PC-3 (cell line): ENCODE measurements at regions not wholly inside any gene's neighbourhood (a gene's known extent, or its start where the extent isn't known, plus 50 kb on each side); places are given as distances from the start of the nearest gene placed in this dataset.

Experiments used
- ATAC-seq: fragments of 200-7000 bp; cut with Tn5 transposase; 2 replicates; pipeline ENCODE4 v1.9.1; 2020; ENCODE audit warnings: mild to moderate bottlenecking, moderate library complexity
- BruUV-seq: library from RNA; stranded (reverse); fragments of 400-500 nt; replicated peaks from 2 replicates; lab custom pipeline; 2021; lab: Mats Ljungman, UMichigan
- CTCF ChIA-PET: fragments of 300-600 bp; sonication (Branson Sonifier 250); formaldehyde crosslinking; loops from one replicate; lab custom pipeline; 2022; ENCODE audit warnings: antibody characterized with exemption; lab: Charles Lee
- POLR2A ChIA-PET: fragments of 300-600 bp; sonication (Branson Sonifier 250); formaldehyde crosslinking; loops from one replicate; lab custom pipeline; 2022; ENCODE audit warnings: antibody characterized with exemption; ENCODE audit not compliant: unreplicated experiment; lab: Charles Lee
- DNase-seq: peaks from one replicate; pipeline ENCODE4 v3.0.0-alpha.2; 2015
- H2AFZ ChIP-seq: fragments of 300-600 bp; sonication (generic); 2 replicates; pipeline ENCODE4 v1.6.0; 2016; ENCODE audit warnings: antibody characterized with exemption, low read length
- H3F3A ChIP-seq: fragments of 300-600 bp; sonication (generic); one replicate; pipeline ENCODE4 v1.6.0; 2017; ENCODE audit warnings: antibody characterized with exemption, low read length, control low read depth, mild to moderate bottlenecking; ENCODE audit not compliant: unreplicated experiment
- H3K27ac ChIP-seq: fragments of 300-600 bp; sonication (generic); 2 replicates; pipeline ENCODE4 v1.5.1; 2016; ENCODE audit warnings: mild to moderate bottlenecking, low read length
- H3K27me3 ChIP-seq: fragments of 300-600 bp; sonication (generic); 2 replicates; pipeline ENCODE4 v1.6.1; 2016; ENCODE audit warnings: low read length, mixed read lengths
- H3K36me3 ChIP-seq: fragments of 300-600 bp; sonication (generic); 2 replicates; pipeline ENCODE4 v1.6.1; 2016; ENCODE audit warnings: low read depth, mixed run types, low read length, mixed read lengths
- H3K4me1 ChIP-seq: fragments of 300-600 bp; sonication (generic); 2 replicates; pipeline ENCODE4 v1.5.1; 2016; ENCODE audit warnings: low read length; ENCODE audit not compliant: insufficient read depth
- H3K4me2 ChIP-seq: fragments of 300-600 bp; sonication (generic); 2 replicates; pipeline ENCODE4 v1.6.0; 2016; ENCODE audit warnings: low read length
- H3K4me3 ChIP-seq: fragments of 300-600 bp; sonication (generic); 2 replicates; pipeline ENCODE4 v1.5.1; 2016; ENCODE audit warnings: mild to moderate bottlenecking, low read length, mixed read lengths
- H3K79me2 ChIP-seq: fragments of 300-600 bp; sonication (generic); 2 replicates; pipeline ENCODE4 v1.6.1; 2017; ENCODE audit warnings: low read length, mixed read lengths
- H3K9ac ChIP-seq: fragments of 300-600 bp; sonication (generic); 2 replicates; pipeline ENCODE4 v1.6.0; 2016; ENCODE audit warnings: mild to moderate bottlenecking, low read length
- H3K9me2 ChIP-seq: fragments of 300-600 bp; sonication (generic); replicated peaks from 2 replicates; pipeline ENCODE4 v1.6.1; 2016; ENCODE audit warnings: mixed run types, low read length, mixed read lengths
- H3K9me3 ChIP-seq: fragments of 300-600 bp; sonication (generic); 2 replicates; pipeline ENCODE4 v1.6.1; 2016; ENCODE audit warnings: low read length, mixed read lengths
- H4K20me1 ChIP-seq: fragments of 300-600 bp; sonication (generic); 2 replicates; pipeline ENCODE4 v1.6.1; 2016; ENCODE audit warnings: low read length, mixed read lengths
- EZH2 ChIP-seq: fragments of 300-600 bp; sonication (generic); IDR thresholded peaks from one replicate; pipeline ENCODE4 v1.6.1; 2017; ENCODE audit warnings: antibody characterized with exemption, mild to moderate bottlenecking, low read length; ENCODE audit not compliant: unreplicated experiment
- EZH2phosphoT487 ChIP-seq: fragments of 300-600 bp; sonication (generic); IDR thresholded peaks from 2 replicates; pipeline ENCODE4 v1.6.1; 2018; ENCODE audit warnings: mild to moderate bottlenecking, antibody characterized with exemption, low read length, borderline replicate concordance
- intact Hi-C: fragments of 100-400 bp; cut with micrococcal nuclease; formaldehyde crosslinking; loops from 2 replicates; pipeline ENCODE4 v1.9.0; 2023
- TF ChIP-seq, protein P1 (sequence below): fragments of 300-600 bp; sonication (generic); conservative IDR thresholded peaks from 2 replicates; pipeline ENCODE4 v1.5.1; 2017; ENCODE audit warnings: antibody characterized with exemption, low read depth, mild to moderate bottlenecking, low read length

DNA sequence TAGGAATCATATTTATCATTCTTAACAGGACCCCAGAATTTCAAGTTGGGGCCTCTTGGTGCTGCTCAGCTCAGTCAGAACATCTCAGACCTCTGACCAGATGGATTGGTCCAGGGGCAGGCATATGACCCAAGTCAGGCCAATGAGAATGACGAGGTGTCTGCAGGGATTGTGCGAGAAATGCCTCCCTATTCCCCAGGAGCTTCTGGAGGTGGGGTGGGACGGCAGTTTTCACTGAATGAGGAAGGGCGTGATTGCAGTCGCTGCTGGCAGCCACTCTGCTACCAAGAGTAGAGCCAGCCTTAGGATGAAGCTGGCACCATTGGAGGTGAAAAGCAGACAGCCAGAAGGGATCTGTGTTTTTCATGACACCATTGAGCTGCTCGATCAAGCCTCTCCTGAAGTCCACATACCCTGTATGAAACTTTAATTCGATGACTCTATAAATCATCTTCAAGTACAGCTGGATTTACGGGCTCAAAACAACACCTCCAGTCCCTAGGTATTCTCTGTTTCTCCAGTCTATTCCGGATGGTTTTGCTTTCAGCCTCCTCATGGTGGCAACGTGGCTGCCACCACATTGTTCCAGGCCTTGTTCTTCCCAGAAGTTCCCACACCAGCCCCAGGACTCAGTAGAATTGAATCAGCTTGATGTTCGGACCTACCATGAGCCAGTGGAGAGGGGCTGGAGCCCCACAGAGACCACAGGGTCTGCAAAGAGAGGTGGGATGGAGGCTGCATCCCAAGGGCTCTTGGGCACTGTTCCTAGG is 70.2 kb upstream of the ADAMTS2 start:
- H3F3A ChIP-seq: no peaks in the 10 kb centered on the region
- intact Hi-C loops: no loop called here
- no peaks in the 10 kb centered on the region for H3K9me2 ChIP-seq
- no peak overlapping the region for H3K4me3 ChIP-seq
- H3K79me2 ChIP-seq: no peaks in the 10 kb centered on the region
- no TSS peak for BruUV-seq
- no peaks in the 10 kb centered on the region for H3K4me1 ChIP-seq
- DNase-seq (no peak), ATAC-seq (no peak)
- H3K27ac ChIP-seq: no peak overlapping the region
- no peak overlapping the region for H3K9ac ChIP-seq
- POLR2A ChIA-PET: no interaction called here
- no peak overlapping the region for H3K4me2 ChIP-seq
- no peaks in the 10 kb centered on the region for H4K20me1 ChIP-seq
- H2AFZ ChIP-seq: no peak overlapping the region
- no peaks in the 10 kb centered on the region for H3K36me3 ChIP-seq
- CTCF ChIA-PET: no interaction called here
- no peak for TF ChIP-seq EZH2phosphoT487
- TF ChIP-seq, protein P1, sequence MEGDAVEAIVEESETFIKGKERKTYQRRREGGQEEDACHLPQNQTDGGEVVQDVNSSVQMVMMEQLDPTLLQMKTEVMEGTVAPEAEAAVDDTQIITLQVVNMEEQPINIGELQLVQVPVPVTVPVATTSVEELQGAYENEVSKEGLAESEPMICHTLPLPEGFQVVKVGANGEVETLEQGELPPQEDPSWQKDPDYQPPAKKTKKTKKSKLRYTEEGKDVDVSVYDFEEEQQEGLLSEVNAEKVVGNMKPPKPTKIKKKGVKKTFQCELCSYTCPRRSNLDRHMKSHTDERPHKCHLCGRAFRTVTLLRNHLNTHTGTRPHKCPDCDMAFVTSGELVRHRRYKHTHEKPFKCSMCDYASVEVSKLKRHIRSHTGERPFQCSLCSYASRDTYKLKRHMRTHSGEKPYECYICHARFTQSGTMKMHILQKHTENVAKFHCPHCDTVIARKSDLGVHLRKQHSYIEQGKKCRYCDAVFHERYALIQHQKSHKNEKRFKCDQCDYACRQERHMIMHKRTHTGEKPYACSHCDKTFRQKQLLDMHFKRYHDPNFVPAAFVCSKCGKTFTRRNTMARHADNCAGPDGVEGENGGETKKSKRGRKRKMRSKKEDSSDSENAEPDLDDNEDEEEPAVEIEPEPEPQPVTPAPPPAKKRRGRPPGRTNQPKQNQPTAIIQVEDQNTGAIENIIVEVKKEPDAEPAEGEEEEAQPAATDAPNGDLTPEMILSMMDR: no peak
- no peak for TF ChIP-seq EZH2
- H3K9me3 ChIP-seq: no peaks in the 10 kb centered on the region
- no peaks in the 10 kb centered on the region for H3K27me3 ChIP-seq

DNA sequence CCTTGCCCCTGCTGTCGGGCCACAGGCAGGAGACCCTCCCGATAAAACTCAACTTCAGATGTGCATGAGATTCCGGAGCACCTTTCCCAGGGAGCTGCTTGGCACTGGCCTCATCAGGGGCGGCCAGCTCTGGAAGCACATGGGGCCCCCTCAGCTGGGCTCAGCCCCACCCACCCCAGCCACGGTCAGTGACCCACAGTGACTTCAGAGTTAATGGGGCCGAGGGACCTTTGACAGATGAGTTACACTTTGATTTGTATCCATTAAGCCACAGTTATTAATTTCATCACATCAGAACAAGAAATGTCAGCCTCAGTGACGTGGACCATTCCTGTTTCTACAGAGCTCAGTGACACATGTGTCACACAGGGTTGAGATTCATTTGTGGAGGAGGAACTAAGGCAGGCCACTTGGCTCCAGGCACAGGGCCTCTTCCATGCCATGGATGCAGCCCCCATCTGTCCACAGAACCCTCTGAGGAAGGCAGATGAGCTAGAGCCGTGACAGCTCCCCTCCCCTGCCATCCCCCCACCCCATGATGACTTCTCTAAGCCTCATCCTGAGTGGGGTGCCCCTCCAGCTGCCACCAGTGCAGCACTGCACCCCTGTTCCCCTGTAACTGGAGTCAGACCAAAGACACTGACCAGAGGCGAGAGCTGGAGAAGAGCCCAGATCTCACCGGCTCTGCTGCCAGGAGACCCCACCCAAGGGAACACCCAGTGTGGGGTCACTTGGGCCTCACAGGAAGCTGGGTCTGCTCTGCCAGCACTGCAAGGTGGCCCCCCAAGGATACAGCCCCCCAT is 69.4 kb upstream of the ADAMTS2 start:
- no peaks in the 10 kb centered on the region for H3K79me2 ChIP-seq
- H3K36me3 ChIP-seq: no peaks in the 10 kb centered on the region
- no peak overlapping the region for H3K4me3 ChIP-seq
- no peaks in the 10 kb centered on the region for H3K4me1 ChIP-seq
- no peaks in the 10 kb centered on the region for H3K9me2 ChIP-seq
- no peak overlapping the region for H3K27ac ChIP-seq
- H3K9me3 ChIP-seq: no peaks in the 10 kb centered on the region
- no peak overlapping the region for H3K9ac ChIP-seq
- CTCF ChIA-PET: no interaction called here
- no peaks in the 10 kb centered on the region for H4K20me1 ChIP-seq
- H3F3A ChIP-seq: no peaks in the 10 kb centered on the region
- H3K27me3 ChIP-seq: no peaks in the 10 kb centered on the region
- POLR2A ChIA-PET: no interaction called here
- no TSS peak for BruUV-seq
- no peak for ATAC-seq
- H3K4me2 ChIP-seq: no peak overlapping the region
- no peak for TF ChIP-seq EZH2
- TF ChIP-seq, protein P1: no peak
- no peak for TF ChIP-seq EZH2phosphoT487
- no peak overlapping the region for H2AFZ ChIP-seq
- DNase-seq: no peak
- intact Hi-C loops: no loop called here
